Thyroid gland (tissue), 4 donors: ENCODE measurements at regions not wholly inside any gene's neighbourhood (a gene's known extent, or its start where the extent isn't known, plus 50 kb on each side); places are given as distances from the start of the nearest gene placed in this dataset.
"Not testable (repeated sequence)": the region's sequence is repeated elsewhere in the genome, so short reads cannot be mapped to it uniquely, and the experiment has no call there.

Experiments used
- DNase-seq, 2 donors: peaks; one replicate each; pipeline ENCODE4 v3.0.0-alpha.2; 2019
- H3K27ac ChIP-seq, 3 donors: fragments of 200-600 bp; sonication (generic); 1 replicate in 2 of 3; 2 replicates in 1 of 3; pipeline ENCODE4 v1.5.1; 2016 to 2019; ENCODE audit warnings: mild to moderate bottlenecking in 1 of 3, moderate library complexity in 1 of 3
- H3K27me3 ChIP-seq: fragments of 200-600 bp; sonication (generic); one replicate; pipeline ENCODE4 v1.5.1; 2019
- H3K36me3 ChIP-seq, 2 donors: fragments of 200-600 bp; sonication (generic); one replicate each; pipeline ENCODE4 v1.5.1; 2016 to 2019
- H3K4me1 ChIP-seq, 2 donors: fragments of 200-600 bp; sonication (generic); one replicate each; pipeline ENCODE4 v1.5.1; 2017 to 2019
- H3K4me3 ChIP-seq, 3 donors: fragments of 200-600 bp; sonication (generic); replicated peaks in 1 of 3; 1 replicate in 2 of 3; 2 replicates in 1 of 3; pipeline ENCODE4 v1.5.1; 2016; ENCODE audit warnings: mild to moderate bottlenecking in 1 of 3
- H3K9me3 ChIP-seq: fragments of 200-600 bp; sonication (generic); one replicate; pipeline ENCODE4 v1.5.1; 2017
- CTCF ChIP-seq, 6 experiments: fragments of 200-600 bp in 3 of 6; fragments of 450-650 bp in 3 of 6; sonication (generic) in 3 of 6; IDR thresholded peaks; one replicate each; pipeline ENCODE4 v1.5.1; 2016 to 2019; ENCODE audit warnings: antibody characterized with exemption in 6 of 6, mild to moderate bottlenecking in 2 of 6, inconsistent platforms in 1 of 6, moderate library complexity in 1 of 6
- POLR2A ChIP-seq, 2 donors: fragments of 450-650 bp; IDR thresholded peaks; one replicate each; pipeline ENCODE4 v1.6.1; 2017; ENCODE audit warnings: antibody characterized with exemption in 2 of 2, mild to moderate bottlenecking in 2 of 2, moderate library complexity in 1 of 2
- WGBS, 2 donors: methylation state at CpG; one replicate each; pipeline ENCODE4 v1.1.5; 2017; 5-methylcytosine and 5-hydroxymethylcytosine counted together
- intact Hi-C: fragments of 100-400 bp; cut with DNase I; formaldehyde crosslinking; loops from one replicate; pipeline ENCODE4 v1.15.1; 2023

DNA sequence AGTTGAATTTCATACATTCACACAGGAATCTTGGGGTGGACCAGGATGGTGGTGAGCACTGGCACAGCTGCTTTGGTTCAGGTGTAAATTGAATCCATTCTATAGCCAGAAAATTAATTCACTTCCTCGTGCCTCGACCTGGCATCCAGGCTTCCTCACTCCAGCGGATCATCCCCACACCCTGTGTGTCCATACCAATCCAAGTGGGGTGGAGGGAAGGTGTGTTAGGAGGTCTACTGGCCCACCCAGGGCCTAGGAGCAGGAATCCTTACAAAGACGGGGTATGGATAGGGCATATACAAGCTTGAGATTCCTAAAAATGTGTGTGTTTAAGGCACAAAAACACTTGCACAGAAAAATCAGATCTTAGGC is 81.8 kb upstream of the SLC24A3 start:
- intact Hi-C loops, result no loop called here
- H3K27ac ChIP-seq, result no peak overlapping the region
- no peak overlapping the region for H3K4me3 ChIP-seq
- 86 to 92% methylated on average over 4 of the region's 4 CpGs for WGBS, 2 donors
- H3K27me3 ChIP-seq, result no peaks in the 10 kb centered on the region
- H3K9me3 ChIP-seq, result no peaks in the 10 kb centered on the region
- no peak for DNase-seq
- peaks cover 0 to 5% of the 10 kb centered on the region in 2 donors for H3K4me1 ChIP-seq
- no peak for TF ChIP-seq CTCF (IDR thresholded peaks at IDR 0.05)
- no peak for TF ChIP-seq POLR2A (IDR thresholded peaks at IDR 0.05)
- H3K36me3 ChIP-seq, result no peaks in the 10 kb centered on the region

DNA sequence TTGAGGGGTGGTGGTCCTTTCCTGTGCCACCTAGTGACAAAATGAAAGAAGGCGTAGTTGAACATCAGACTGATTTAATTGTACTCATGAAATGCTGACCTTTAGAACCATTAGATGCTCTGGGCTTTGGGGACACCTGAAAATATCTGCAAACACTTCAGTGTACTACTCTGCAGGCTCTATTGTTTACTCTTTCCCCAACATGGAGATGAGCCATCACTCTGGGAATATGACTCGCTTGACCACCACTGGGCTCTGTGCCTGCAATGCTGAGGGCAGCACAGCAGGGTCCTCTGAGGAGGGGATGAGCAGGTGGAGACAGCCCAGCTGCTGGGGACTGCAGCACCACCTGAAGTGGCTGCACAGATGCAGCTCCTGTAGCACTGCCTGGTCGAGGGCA is 74.8 kb upstream of the SLC24A3 start:
- no peaks in the 10 kb centered on the region for H3K4me1 ChIP-seq
- intact Hi-C loops, result no loop called here
- no peak overlapping the region for H3K4me3 ChIP-seq
- H3K36me3 ChIP-seq, result no peaks in the 10 kb centered on the region
- DNase-seq, result no peak
- H3K27me3 ChIP-seq, result no peaks in the 10 kb centered on the region
- no peaks in the 10 kb centered on the region for H3K9me3 ChIP-seq
- H3K27ac ChIP-seq, result no peak overlapping the region
- WGBS, 2 donors, result 77 to 79% methylated on average over 3 of the region's 3 CpGs
- no peak for TF ChIP-seq CTCF (IDR thresholded peaks at IDR 0.05)
- TF ChIP-seq POLR2A (IDR thresholded peaks at IDR 0.05), result no peak

DNA sequence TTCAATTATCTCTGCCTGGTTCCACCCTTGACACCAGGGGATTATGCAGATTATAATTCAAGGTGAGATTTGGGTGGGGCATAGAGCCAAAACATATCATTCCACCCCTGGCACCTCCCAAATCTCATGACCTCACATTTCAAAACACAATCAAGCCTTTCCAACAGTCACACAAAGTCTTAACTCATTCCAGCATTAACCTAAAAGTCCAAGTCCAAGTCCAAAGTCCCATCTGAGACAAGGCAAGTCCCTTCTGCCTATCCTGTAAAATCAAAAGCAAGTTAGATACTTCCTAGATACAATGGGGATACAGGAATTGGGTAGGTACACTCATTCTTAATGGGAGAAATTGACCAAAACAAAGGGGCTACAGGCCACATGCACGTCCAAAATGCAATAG is 73.7 kb upstream of the SLC24A3 start:
- no peaks in the 10 kb centered on the region for H3K9me3 ChIP-seq
- H3K36me3 ChIP-seq, result no peaks in the 10 kb centered on the region
- no peak for TF ChIP-seq CTCF (IDR thresholded peaks at IDR 0.05)
- H3K4me1 ChIP-seq, result no peaks in the 10 kb centered on the region
- no peak for DNase-seq
- 78 to 85% methylated on average over 1 of the region's 1 CpG for WGBS, 2 donors
- intact Hi-C loops, result no loop called here
- no peak overlapping the region for H3K27ac ChIP-seq
- no peak overlapping the region for H3K4me3 ChIP-seq
- no peaks in the 10 kb centered on the region for H3K27me3 ChIP-seq

GRCh38 chr20:19139584-19139983 is 72.9 kb upstream of the SLC24A3 start:
- not testable (repeated sequence) for H3K4me3 ChIP-seq
- 88 to 89% methylated on average over 2 of the region's 2 CpGs for WGBS, 2 donors

GRCh38 chr20:19141998-19142397 is 70.4 kb upstream of the SLC24A3 start:
- DNase-seq, result no peak
- TF ChIP-seq POLR2A (IDR thresholded peaks at IDR 0.05) (no peak), CTCF (IDR thresholded peaks at IDR 0.05) (no peak)
- H3K36me3 ChIP-seq, result no peaks in the 10 kb centered on the region
- WGBS, 2 donors, result 87 to 88% methylated on average over 3 of the region's 3 CpGs
- no peaks in the 10 kb centered on the region for H3K27me3 ChIP-seq
- intact Hi-C loops, result no loop called here
- H3K4me1 ChIP-seq, result no peaks in the 10 kb centered on the region
- H3K4me3 ChIP-seq, result no peak overlapping the region
- no peak overlapping the region for H3K27ac ChIP-seq
- H3K9me3 ChIP-seq, result no peaks in the 10 kb centered on the region

More at GRCh38 chr20:19139584-19139983, 72.9 kb upstream of the SLC24A3 start:
- intact Hi-C loops, H3K27ac ChIP-seq, DNase-seq, H3K9me3 ChIP-seq, H3K27me3 ChIP-seq, H3K4me1 ChIP-seq, H3K36me3 ChIP-seq: not testable (repeated sequence)

DNA sequence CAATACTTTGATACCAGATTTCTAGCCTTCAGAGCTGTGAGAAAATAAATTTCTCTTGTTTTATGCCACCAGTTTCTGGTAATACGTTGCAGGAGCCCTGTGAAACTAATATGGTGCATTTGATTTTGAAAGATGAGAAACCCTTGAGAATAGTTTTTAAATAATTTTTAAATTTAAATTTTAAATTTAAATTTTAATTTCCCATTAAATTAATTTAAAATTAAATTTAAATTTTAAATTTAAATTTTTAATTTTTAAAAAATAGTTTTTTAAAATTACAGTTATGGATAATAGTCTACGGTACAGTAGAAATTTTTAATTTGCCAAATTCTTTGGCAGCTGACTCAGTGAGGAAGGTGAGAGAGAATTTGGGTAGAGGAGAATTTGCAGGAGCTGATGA is 68.6 kb upstream of the SLC24A3 start:
- H3K27ac ChIP-seq, result no peak overlapping the region

More for the DNA sequence above, 68.6 kb upstream of the SLC24A3 start:
- no peaks in the 10 kb centered on the region for H3K4me1 ChIP-seq
- no peak for DNase-seq
- TF ChIP-seq CTCF (IDR thresholded peaks at IDR 0.05), result no peak
- TF ChIP-seq POLR2A (IDR thresholded peaks at IDR 0.05), result no peak
- intact Hi-C loops, result no loop called here
- H3K36me3 ChIP-seq, result no peaks in the 10 kb centered on the region
- H3K4me3 ChIP-seq, result no peak overlapping the region
- WGBS, 2 donors, result 95 to 97% methylated on average over 2 of the region's 2 CpGs
- no peaks in the 10 kb centered on the region for H3K27me3 ChIP-seq
- no peaks in the 10 kb centered on the region for H3K9me3 ChIP-seq
